Ovary (tissue), 7 donors: ENCODE measurements at regions not wholly inside any gene's neighbourhood (a gene's known extent, or its start where the extent isn't known, plus 50 kb on each side); places are given as distances from the start of the nearest gene placed in this dataset.

ENCODE experiments used
- DNase-seq, 5 donors: peaks; one replicate each; pipeline ENCODE4 v3.0.0-alpha.2; 2019 to 2020
- H3K27ac ChIP-seq, 2 donors: fragments of 200-600 bp; one replicate each; pipeline versions ENCODE4 v1.5.1 to v1.8.0; 2019 to 2022
- H3K27me3 ChIP-seq: fragments of 200-600 bp; one replicate; pipeline ENCODE4 v1.8.0; 2022
- H3K36me3 ChIP-seq: fragments of 200-600 bp; sonication (generic); one replicate; pipeline ENCODE4 v1.5.1; 2019
- H3K4me1 ChIP-seq: one replicate; pipeline ENCODE4 v1.8.1; 2013; ENCODE audit warnings: mild to moderate bottlenecking, moderate library complexity; ENCODE audit not compliant: insufficient read depth
- H3K4me3 ChIP-seq: fragments of 200-600 bp; sonication (generic); one replicate; pipeline ENCODE4 v1.5.1; 2017
- H3K9me3 ChIP-seq, 2 donors: fragments of 200-600 bp in 1 of 2; sonication (generic) in 1 of 2; one replicate each; pipeline versions ENCODE4 v1.5.1 to v1.8.1; 2013 to 2019; ENCODE audit warnings: mild to moderate bottlenecking in 1 of 2, moderate library complexity in 1 of 2
- EP300 ChIP-seq: sonication (generic); formaldehyde crosslinking; IDR thresholded peaks from one replicate; pipeline ENCODE4 v1.6.1; 2017; ENCODE audit warnings: antibody characterized with exemption
- POLR2A ChIP-seq: fragments of 450-650 bp; IDR thresholded peaks from one replicate; pipeline ENCODE4 v1.6.1; 2017; ENCODE audit warnings: antibody characterized with exemption, mild to moderate bottlenecking, moderate library complexity
- WGBS, 3 donors: extraction: QIAGEN DNeasy Blood & Tissue Kit in 1 of 3; methylation state at CpG; one replicate each; pipeline versions ENCODE4 v1.1.5 to v1.1.7; 2013 to 2017; 5-methylcytosine and 5-hydroxymethylcytosine counted together
- intact Hi-C, 4 donors: fragments of 100-400 bp; cut with DNase I; formaldehyde crosslinking; loops; one replicate each; pipeline versions ENCODE4 v1.11.0 to v1.15.1; 2022 to 2023
- TF ChIP-seq, protein P1 (sequence below), 3 donors: fragments of 450-650 bp in 2 of 3; fragments of 200-600 bp in 1 of 3; IDR thresholded peaks; one replicate each; pipeline versions ENCODE4 v1.5.1 to v1.8.0; 2016 to 2022; ENCODE audit warnings: antibody characterized with exemption in 3 of 3, mild to moderate bottlenecking in 1 of 3
- donor health status: DM: no; HTN: no; CAD: no; lungs with moderate emphysema.
- donor health status: DM: no; HTN: no; CAD: no.
- donor health status: Bipolar disorder and iron deficiency.
- donor health status: DM: no; HTN: no; CAD: no.
- donor health status: DM: yes; HTN: yes; CAD: no.

DNA sequence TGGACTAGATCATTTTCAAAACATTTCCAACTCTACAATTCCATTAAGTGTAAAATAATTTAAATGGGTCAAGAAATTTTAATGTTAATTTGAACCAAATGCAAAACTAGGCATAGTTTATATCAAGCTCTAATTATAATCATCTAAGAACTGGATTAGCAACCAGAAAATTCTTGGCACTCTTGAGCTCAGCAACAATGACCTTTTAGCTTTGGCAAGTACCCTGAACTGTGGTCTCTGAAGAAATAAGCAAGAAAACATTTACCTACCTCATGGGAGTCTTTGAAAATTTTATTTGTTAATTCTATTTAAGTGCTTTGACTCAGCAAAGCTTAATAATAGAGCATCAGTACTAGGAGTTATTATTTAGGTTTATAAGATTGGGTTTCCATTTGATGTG is 313.2 kb downstream of the SATB2 start:
- no peaks in the 10 kb centered on the region for H3K9me3 ChIP-seq
- no peaks in the 10 kb centered on the region for H3K36me3 ChIP-seq
- H3K4me1 ChIP-seq = no peaks in the 10 kb centered on the region
- H3K4me3 ChIP-seq = no peak overlapping the region
- no peak overlapping the region for H3K27ac ChIP-seq
- no peak for TF ChIP-seq EP300
- DNase-seq = no peak
- no peaks in the 10 kb centered on the region for H3K27me3 ChIP-seq
- intact Hi-C loops = no loop called here

DNA sequence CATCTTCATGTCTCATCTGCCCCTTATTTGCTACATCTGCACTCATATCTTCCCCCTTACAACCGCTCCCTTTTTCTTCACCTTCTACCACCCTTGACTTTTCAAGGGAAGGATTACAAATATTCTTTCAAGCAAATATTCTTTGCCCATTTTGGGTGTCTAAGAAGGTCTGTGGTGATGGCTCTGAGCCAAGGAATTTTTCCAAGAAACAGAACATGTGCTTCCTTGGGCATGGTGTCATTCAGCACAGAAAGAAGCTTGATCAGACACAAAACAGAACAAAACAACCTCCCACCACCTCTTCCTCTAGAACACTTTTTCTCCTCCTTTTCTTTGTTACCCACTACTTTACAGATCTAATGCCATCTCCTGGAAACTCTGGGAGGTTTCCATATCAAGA is 313.7 kb downstream of the SATB2 start:
- H3K4me1 ChIP-seq = no peaks in the 10 kb centered on the region
- H3K4me3 ChIP-seq = no peak overlapping the region
- WGBS, 3 donors = 52 to 96% (median 83%) methylated on average over 1 of the region's 1 CpG
- H3K9me3 ChIP-seq = no peaks in the 10 kb centered on the region
- no peak overlapping the region for H3K27ac ChIP-seq
- H3K36me3 ChIP-seq = no peaks in the 10 kb centered on the region
- intact Hi-C loops = no loop called here
- no peak for DNase-seq
- H3K27me3 ChIP-seq = no peaks in the 10 kb centered on the region
- TF ChIP-seq POLR2A (no peak), EP300 (no peak)
- TF ChIP-seq, protein P1, sequence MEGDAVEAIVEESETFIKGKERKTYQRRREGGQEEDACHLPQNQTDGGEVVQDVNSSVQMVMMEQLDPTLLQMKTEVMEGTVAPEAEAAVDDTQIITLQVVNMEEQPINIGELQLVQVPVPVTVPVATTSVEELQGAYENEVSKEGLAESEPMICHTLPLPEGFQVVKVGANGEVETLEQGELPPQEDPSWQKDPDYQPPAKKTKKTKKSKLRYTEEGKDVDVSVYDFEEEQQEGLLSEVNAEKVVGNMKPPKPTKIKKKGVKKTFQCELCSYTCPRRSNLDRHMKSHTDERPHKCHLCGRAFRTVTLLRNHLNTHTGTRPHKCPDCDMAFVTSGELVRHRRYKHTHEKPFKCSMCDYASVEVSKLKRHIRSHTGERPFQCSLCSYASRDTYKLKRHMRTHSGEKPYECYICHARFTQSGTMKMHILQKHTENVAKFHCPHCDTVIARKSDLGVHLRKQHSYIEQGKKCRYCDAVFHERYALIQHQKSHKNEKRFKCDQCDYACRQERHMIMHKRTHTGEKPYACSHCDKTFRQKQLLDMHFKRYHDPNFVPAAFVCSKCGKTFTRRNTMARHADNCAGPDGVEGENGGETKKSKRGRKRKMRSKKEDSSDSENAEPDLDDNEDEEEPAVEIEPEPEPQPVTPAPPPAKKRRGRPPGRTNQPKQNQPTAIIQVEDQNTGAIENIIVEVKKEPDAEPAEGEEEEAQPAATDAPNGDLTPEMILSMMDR (IDR thresholded peaks at IDR 0.05) = no peak

DNA sequence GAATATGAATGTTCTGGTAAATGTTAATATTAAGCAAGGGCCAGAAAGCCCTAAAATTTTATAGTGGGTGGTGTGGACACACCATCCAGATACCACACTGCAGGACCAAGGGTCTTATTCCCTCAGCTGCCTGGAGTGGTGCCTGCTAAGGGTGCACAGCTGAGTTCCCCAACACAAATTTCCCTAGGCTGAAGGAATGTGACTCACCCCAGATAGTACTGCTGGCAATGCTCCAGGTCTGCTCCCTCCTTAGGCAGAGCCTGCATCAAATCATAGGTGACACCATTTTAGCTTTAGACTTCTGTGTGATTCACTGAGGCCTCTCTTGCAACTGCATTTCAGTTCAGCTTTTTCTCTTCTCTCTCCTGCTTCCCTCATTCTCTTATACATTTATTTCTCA is 321.1 kb downstream of the SATB2 start:
- TF ChIP-seq EP300 (no peak), POLR2A (no peak)
- TF ChIP-seq, protein P1 (IDR thresholded peaks at IDR 0.05) = no peak
- Histone ChIP-seq H3K36me3 (no peaks in the 10 kb centered on the region), H3K9me3 (no peaks in the 10 kb centered on the region), H3K27me3 (no peaks in the 10 kb centered on the region), H3K4me1 (no peaks in the 10 kb centered on the region), H3K4me3 (no peak overlapping the region), H3K27ac (no peak overlapping the region)
- intact Hi-C loops = no loop called here
- peak in 1 of 5 donors; percentile 19 for DNase-seq

DNA sequence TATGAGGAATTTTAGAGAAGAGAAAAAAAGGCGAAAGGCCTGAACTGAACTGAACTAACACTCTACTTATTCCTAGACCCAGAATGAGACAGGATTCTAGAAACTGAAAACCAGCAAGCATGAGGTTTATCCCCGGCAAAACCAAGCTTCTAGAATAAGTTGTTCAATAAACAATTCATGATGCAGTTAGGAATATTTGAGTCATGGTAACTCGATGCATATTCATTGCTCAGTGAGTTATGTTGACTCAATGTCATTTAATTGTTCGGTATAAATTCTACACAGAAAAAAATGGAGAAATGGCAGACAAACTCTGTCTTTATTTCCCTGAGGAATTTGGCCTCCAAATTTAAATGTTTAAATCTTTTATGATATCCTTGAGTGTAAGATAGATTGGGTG is 321.5 kb downstream of the SATB2 start:
- no peak for DNase-seq
- Histone ChIP-seq H3K36me3 (no peaks in the 10 kb centered on the region), H3K9me3 (no peaks in the 10 kb centered on the region), H3K4me1 (no peaks in the 10 kb centered on the region), H3K27ac (no peak overlapping the region), H3K4me3 (no peak overlapping the region), H3K27me3 (no peaks in the 10 kb centered on the region)
- whole genome bisulfite sequencing, 3 donors = 90 to 96% (median 93%) methylated on average over 4 of the region's 4 CpGs
- TF ChIP-seq, protein P1 (IDR thresholded peaks at IDR 0.05) = no peak
- TF ChIP-seq POLR2A (no peak), EP300 (no peak)
- intact Hi-C loops = no loop called here

DNA sequence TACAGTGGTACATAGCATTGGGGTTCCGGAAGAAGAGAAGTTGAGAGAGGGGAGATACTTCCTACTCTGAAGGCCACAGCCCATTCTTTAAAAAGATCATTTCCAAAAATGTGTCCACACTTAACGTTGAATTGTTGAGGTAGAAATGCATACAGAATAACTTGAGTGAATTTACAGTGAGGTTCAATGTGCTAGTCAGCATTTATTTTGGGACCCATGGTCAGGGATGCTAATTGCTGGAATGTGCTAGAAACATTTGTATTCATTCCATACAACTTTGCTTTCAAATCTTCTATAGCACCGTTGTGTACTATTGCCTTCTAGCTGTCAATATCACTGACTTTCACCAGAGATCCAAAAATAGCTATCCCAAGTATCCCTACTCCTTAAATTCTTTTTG is 325.9 kb downstream of the SATB2 start:
- intact Hi-C loops = no loop called here
- Histone ChIP-seq H3K4me3 (no peak overlapping the region), H3K27ac (no peak overlapping the region), H3K36me3 (no peaks in the 10 kb centered on the region), H3K4me1 (no peaks in the 10 kb centered on the region), H3K9me3 (no peaks in the 10 kb centered on the region), H3K27me3 (no peaks in the 10 kb centered on the region)
- no peak for DNase-seq
- WGBS, 3 donors = 41 to 47% (median 42%) methylated on average over 3 of the region's 3 CpGs
- TF ChIP-seq EP300 = no peak
- TF ChIP-seq POLR2A = no peak
- TF ChIP-seq, protein P1 (IDR thresholded peaks at IDR 0.05) = no peak
